IPS DF 4.7 (cell line): ENCODE measurements at regions not wholly inside any gene's neighbourhood (a gene's known extent, or its start where the extent isn't known, plus 50 kb on each side); places are given as distances from the start of the nearest gene placed in this dataset.
"Not testable (repeated sequence)": the region's sequence is repeated elsewhere in the genome, so short reads cannot be mapped to it uniquely, and the experiment has no call there.

Experiments used
- DNase-seq: peaks from one replicate; pipeline ENCODE4 v3.0.0-alpha.2; 2013; ENCODE audit warnings: low spot score; ENCODE audit errors: extremely low read depth

GRCh38 chr12:72723732-72724131, 451.6 kb downstream of the TRHDE start:
- DNase-seq = no peak

DNA sequence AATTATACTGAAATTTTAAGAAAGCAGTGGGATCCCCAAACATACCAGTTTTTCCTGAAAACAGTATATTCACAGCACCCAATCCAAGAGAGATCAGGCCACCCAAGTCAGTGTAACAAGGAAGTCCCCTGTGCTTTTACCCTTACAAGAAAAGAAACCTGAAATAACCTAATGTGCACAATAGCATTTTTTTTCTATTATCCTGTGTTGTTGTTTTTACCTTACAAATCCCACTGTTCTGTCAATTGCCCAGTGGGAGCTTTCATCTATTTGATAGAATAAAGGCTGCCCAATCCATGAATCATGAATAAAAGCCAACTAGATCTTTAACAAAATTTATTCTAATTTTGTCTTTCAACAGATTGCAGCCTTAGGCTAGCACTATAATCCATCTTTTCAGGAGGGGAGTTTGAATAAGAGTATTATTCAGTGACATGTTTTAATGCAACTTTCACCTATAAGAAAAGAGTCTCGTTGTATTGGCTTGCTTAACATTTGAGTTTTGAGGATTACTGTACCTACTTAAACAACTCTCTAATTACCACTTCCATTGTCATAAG, 457.4 kb downstream of the TRHDE start:
- DNase-seq = no peak

DNA sequence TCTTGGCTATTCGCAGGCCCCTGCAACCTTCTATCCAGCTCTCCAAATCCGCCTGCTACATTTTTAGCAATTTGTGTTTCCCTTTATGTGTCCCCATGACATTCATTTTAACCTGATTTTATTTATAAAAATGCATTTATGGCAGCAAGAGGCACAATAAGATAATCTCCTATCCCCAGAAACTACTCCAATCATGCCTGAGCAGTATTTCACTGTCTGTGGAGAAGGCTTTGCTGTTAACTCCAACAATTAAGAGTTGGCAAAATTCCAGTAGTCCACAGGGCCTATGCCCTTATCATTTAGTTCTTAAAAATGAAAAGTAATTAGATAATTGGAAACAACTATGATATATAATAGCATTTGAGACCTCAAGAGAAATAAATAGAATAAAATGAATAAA, 462.4 kb downstream of the TRHDE start:
- DNase-seq = no peak

GRCh38 chr12:72738811-72739210, 466.6 kb downstream of the TRHDE start:
- DNase-seq = no peak

DNA sequence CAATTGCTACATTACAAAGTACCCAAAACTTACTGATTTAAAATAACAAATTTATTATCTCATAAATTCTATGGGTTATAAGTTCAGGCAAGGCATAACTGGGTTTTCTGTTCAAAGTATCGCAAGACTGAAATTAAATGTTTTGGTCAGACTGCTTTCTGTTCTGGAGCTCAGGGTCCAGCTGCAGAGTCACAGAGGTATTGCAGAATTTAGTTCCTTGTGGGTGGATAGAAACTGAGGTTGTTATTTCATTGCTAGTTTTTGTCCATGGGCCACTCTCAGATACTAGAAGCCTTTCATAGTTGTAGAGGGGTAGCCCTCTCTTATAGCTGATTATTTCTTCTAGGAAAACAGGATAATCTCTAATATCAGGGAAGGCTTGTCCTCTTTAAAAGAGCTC, 467.9 kb downstream of the TRHDE start:
- DNase-seq = no peak

GRCh38 chr12:72742568-72742967, 470.4 kb downstream of the TRHDE start:
- DNase-seq = no peak

DNA sequence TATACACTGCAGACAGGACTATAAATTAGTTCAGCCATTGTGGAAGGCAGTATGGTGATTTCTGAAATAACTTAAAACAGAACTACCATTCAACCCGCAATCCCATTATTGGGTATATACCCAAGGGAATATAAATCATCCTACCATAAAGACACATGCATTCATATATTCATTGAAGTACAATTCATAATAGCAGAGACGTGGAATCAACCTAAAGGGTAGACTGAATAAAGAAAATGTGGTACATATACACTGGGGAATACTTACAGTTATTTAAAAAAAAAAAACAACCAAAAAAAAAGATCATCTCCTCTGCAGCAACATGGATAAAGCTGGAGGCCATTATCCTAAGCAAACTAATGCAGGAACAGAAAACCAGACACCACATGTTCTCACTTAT, 473.9 kb downstream of the TRHDE start:
- no peak for DNase-seq

- no peak for DNase-seq
These were observed 475.1 kb downstream of the TRHDE start for GRCh38 chr12:72747111-72747849.

DNA sequence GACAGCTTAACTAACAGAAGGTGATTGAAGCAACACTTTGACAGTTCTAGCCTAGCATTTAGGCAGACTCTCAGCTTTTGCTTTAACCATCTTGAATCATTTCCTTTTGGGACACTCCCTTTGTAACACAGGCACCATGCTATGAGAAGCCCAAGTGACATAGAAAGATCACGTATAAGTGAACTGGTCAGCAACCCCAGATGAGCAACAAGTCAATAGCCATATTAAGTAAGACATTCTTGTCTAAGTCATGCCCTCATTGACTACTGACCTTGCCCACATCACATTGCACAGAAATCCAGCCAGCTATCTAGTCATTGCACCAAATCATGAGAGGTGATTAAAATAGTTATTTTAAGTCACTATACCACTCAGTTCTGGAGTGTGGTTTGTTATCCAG, 476.8 kb downstream of the TRHDE start:
- DNase-seq = no peak

GRCh38 chr12:72753571-72753970, 481.4 kb downstream of the TRHDE start:
- DNase-seq = no peak

- DNase-seq = not testable (repeated sequence)
These were observed 481.9 kb downstream of the TRHDE start for GRCh38 chr12:72754026-72754425.

DNA sequence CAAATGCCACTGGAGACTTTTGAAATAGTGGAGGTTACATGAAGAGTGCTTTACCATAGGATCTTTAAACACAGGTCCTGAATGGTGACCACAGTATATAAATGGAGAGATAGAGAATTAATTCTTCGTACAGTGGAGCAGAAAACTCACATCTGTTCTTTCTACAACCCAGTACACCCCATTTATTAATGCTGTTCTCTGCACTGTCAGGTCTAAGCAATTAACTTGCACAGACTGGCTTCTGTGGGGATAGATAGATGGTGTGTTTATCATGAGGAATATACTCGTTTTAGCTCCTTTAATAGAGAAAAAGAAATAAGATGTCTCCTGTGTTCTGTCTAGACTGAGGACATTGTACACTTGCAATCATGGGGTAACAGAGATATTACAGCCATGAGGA, 494.3 kb downstream of the TRHDE start:
- DNase-seq = no peak

- no peak for DNase-seq
These were observed 501.9 kb downstream of the TRHDE start for GRCh38 chr12:72774023-72774422.

GRCh38 chr12:72777806-72778205, 505.6 kb downstream of the TRHDE start:
- DNase-seq = no peak

DNA sequence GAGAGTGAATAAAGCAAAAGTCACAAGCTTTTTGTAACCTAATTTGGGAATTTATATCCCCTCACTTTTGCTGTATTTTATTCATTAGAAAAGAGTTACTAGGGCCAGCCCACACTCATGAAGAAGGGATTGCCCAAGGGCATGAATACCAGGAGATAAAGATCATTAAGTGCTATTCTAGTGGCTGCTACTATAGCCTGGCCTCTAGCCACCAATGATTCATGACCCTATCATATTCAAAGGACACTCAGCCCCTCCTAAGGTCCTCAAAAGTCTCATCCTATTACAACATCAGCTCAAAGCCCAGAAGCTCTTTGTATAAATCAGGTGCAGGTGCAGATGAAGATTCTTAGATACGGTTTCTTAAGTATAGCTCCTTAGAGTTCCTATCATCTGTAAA, 518.1 kb downstream of the TRHDE start:
- no peak for DNase-seq

GRCh38 chr12:72792889-72793288, 520.7 kb downstream of the TRHDE start:
- no peak for DNase-seq

DNA sequence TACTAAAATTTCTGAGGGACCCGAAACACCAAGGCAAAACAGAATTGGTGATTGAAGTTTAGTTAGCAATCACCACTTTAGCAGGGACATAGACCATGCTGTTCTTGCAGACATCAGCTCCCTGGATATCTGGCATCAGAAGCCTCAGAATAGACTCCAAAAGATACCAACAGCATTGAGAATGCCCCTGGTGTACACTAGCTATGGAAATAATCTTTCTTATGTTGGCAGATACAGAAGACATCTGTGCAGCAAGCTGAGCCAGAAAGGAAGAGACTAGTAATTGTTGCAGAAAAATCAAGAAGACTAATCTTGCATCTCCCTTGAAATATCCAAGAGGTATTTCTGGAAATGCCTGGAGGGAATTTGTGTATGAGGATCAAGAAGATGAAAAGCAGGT, 521.6 kb downstream of the TRHDE start:
- DNase-seq = no peak

GRCh38 chr12:72815421-72815820, 543.3 kb downstream of the TRHDE start:
- DNase-seq = no peak

DNA sequence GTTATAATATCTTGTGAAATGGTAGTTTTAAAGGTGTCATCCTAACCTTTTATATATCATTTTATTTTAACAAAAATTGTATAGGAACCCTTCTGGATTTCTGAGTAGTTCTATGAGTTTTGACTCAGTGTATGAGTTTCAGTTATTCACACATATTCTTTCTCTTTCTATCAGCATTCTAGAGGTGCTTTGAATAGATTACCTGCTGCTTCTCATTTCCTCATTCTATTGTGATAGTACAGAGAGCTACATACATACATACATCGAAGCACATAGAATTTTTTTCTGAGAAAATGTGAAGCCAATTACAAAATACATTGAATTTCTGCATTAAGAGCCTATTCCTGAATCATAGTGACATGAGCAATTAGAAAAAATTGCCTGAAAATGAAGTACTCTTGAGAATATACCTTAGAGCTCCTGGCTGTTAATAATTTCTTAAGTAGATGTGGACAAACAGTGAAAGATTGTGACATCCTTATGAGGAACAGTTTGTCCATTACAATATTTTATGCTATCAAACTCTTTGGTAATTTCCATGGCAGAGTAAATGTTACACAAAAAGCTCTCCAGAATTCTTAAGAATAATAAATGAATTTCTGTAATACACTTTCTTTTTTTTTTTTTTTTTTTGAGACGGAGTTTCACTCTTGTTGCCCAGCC, 556.6 kb downstream of the TRHDE start:
- no peak for DNase-seq

DNA sequence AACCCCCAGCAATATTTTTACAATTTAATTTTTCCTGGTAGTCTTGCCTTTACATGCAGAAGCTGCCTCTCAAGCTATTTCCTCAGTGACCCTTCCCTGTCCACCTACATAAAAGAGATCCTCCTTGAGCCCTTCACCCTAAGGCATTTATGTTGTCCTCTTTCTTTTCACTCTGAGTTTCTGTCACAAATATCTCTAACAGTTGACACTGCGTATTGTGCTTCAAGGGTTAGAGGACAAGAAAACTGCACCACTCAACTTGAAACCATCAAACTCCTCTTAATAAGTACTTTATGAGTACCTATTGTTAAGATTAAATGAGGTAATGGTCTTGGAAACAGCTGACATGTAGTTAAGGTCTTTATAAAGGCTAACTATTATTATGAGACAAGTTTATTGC, 557.7 kb downstream of the TRHDE start:
- DNase-seq = no peak

DNA sequence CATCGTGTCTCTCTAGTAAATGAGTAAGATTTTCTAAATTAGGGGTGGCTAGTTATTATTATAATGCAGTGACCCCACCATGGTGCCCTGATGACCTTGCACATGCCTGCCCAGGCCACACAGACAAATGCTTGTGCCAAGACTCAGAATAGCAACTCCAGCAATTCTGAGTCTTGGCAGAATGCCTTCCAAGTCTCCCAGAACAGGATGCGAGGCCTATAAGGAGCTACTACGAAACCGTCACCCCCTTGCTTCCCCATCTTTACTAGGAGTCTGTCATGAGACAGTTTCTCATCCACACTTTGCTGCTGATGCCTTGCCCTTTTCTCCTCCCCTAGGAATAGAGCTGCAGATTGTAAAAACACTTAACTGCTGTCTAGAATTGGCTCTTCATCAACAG, 559.9 kb downstream of the TRHDE start:
- no peak for DNase-seq

DNA sequence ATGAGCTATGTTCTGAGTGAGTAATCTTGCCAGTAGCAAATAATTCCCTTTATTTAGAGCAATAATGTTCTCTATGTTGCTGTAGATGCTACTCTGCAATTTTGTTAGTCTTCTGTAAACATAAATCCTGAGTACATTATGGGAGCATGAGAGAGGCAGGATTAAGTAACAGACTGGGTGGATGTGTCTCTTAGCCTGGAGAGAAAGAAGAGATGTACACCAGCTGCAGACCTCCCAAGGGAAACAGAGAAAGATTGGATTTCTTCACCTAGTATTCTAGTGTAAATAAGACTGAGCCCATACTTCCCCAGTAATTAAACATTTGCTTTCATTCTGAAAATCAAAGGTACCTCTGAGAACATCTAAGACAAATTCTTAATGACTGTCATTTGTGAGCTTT, 564.0 kb downstream of the TRHDE start:
- no peak for DNase-seq

DNA sequence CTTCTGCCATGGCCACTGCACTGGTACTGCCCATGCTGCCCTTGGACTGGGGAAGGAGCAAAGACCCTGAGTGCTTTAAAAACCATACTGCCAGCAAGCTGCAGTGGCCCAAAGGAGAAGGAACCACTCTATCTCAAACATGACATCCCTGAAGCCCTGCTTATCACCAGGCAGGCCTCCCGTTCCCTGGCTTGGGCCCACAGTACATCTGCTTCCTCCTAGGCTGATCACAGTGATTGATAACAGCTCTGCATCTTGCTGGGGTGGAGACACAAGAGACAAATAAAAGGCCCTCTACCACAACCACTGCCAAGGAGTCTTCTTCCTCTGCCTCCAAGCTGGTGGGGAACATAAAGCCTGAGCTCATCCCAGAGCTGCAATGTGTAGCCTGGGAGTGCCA, 567.5 kb downstream of the TRHDE start:
- no peak for DNase-seq
